Glutamatergic neuron (in vitro differentiated cells): ENCODE measurements at regions not wholly inside any gene's neighbourhood (a gene's known extent, or its start where the extent isn't known, plus 50 kb on each side); places are given as distances from the start of the nearest gene placed in this dataset.
"Not testable (repeated sequence)": the region's sequence is repeated elsewhere in the genome, so short reads cannot be mapped to it uniquely, and the experiment has no call there.

Experiments
- DNase-seq: peaks from one replicate; pipeline ENCODE4 v3.0.0; 2022
- H3K27ac Mint-ChIP-seq: one replicate; pipeline ENCODE4 v1.8.0; 2020; ENCODE audit warnings: mild to moderate bottlenecking, mixed read lengths, inconsistent platforms; ENCODE audit not compliant: unreplicated experiment
- H3K27me3 Mint-ChIP-seq: one replicate; pipeline ENCODE4 v1.8.0; 2020; ENCODE audit warnings: mild to moderate bottlenecking, moderate library complexity, mixed read lengths, inconsistent platforms; ENCODE audit not compliant: unreplicated experiment
- H3K36me3 Mint-ChIP-seq: one replicate; pipeline ENCODE4 v1.8.0; 2020; ENCODE audit warnings: mild to moderate bottlenecking, mixed read lengths, inconsistent platforms; ENCODE audit not compliant: unreplicated experiment
- H3K4me1 Mint-ChIP-seq: one replicate; pipeline ENCODE4 v1.8.0; 2020; ENCODE audit warnings: mild to moderate bottlenecking, low read depth, mixed read lengths, inconsistent platforms; ENCODE audit not compliant: unreplicated experiment
- H3K4me3 Mint-ChIP-seq: one replicate; pipeline ENCODE4 v1.8.0; 2020; ENCODE audit warnings: mild to moderate bottlenecking, mixed read lengths, inconsistent platforms; ENCODE audit not compliant: unreplicated experiment
- H3K9me3 Mint-ChIP-seq: one replicate; pipeline ENCODE4 v1.8.0; 2020; ENCODE audit warnings: mild to moderate bottlenecking, moderate library complexity, mixed read lengths, inconsistent platforms; ENCODE audit not compliant: unreplicated experiment
- CTCF ChIP-seq: fragments of 200-600 bp; sonication (generic); IDR thresholded peaks from one replicate; pipeline ENCODE4 v1.5.0; 2021; ENCODE audit not compliant: partially characterized antibody, unreplicated experiment

- H3K27ac Mint-ChIP-seq = no peak overlapping the region
- no peak overlapping the region for H3K4me3 Mint-ChIP-seq
- peaks cover 3% of the 10 kb centered on the region for H3K27me3 Mint-ChIP-seq
- H3K9me3 Mint-ChIP-seq = peaks cover 2% of the 10 kb centered on the region
- TF ChIP-seq CTCF = no peak
- H3K4me1 Mint-ChIP-seq = no peaks in the 10 kb centered on the region
- DNase-seq = no peak
- peaks cover 9% of the 10 kb centered on the region for H3K36me3 Mint-ChIP-seq
Observed at GRCh38 chr3:162710332-162711112, 1213.9 kb downstream of the OTOL1 start.

GRCh38 chr3:162717074-162717473 is 1220.5 kb downstream of the OTOL1 start:
- H3K27me3 Mint-ChIP-seq, H3K36me3 Mint-ChIP-seq, DNase-seq, H3K27ac Mint-ChIP-seq, H3K4me3 Mint-ChIP-seq, H3K9me3 Mint-ChIP-seq, H3K4me1 Mint-ChIP-seq: not testable (repeated sequence)

- no peak for TF ChIP-seq CTCF
- no peak for DNase-seq
- Mint-ChIP-seq H3K27me3 (no peaks in the 10 kb centered on the region), H3K4me1 (peaks cover 2% of the 10 kb centered on the region), H3K9me3 (no peaks in the 10 kb centered on the region), H3K36me3 (peaks cover under 1% of the 10 kb centered on the region), H3K4me3 (no peak overlapping the region), H3K27ac (no peak overlapping the region)
Observed at GRCh38 chr3:162718697-162719096, 1222.1 kb downstream of the OTOL1 start.

- Mint-ChIP-seq H3K36me3 (no peaks in the 10 kb centered on the region), H3K27me3 (no peaks in the 10 kb centered on the region), H3K4me1 (peaks cover 2% of the 10 kb centered on the region), H3K4me3 (no peak overlapping the region), H3K27ac (no peak overlapping the region), H3K9me3 (no peaks in the 10 kb centered on the region)
- TF ChIP-seq CTCF = no peak
- DNase-seq = no peak
Observed at GRCh38 chr3:162719684-162720341, 1223.2 kb downstream of the OTOL1 start.

GRCh38 chr3:162721736-162722135 is 1225.1 kb downstream of the OTOL1 start:
- TF ChIP-seq CTCF = no peak
- Mint-ChIP-seq H3K27me3 (no peaks in the 10 kb centered on the region), H3K27ac (no peak overlapping the region), H3K9me3 (no peaks in the 10 kb centered on the region), H3K36me3 (no peaks in the 10 kb centered on the region), H3K4me1 (peaks cover 2% of the 10 kb centered on the region), H3K4me3 (no peak overlapping the region)
- DNase-seq = no peak
